ENCODE measurements at regions not wholly inside any gene's neighbourhood (a gene's known extent, or its start where the extent isn't known, plus 50 kb on each side); places are given as distances from the start of the nearest gene placed in this dataset.

DNA sequence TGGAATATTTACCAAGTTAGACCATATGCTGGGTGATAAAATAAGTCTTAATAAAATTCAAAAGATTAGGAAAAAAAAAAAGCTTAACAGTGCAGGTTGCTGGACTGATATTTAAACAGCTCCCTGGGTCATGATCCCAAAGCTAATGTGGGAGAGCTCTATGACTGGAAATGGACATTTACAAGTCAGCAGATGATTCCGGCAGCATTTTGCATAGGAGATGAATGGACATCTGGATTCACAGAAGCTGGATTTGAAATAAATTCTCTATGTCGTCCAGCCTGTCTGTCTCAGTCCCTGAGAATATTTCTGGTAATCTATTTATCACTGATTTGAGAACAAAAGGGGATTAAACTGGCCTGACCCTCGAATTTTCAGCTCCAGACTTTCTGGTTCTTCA is 52.3 kb upstream of the KLHL25 start:
- no peak for FAIRE-seq

GRCh38 chr15:85849946-85850345 is 55.2 kb upstream of the KLHL25 start:
- no peak for FAIRE-seq

GRCh38 chr15:85852969-85853368 is 58.2 kb upstream of the KLHL25 start:
- FAIRE-seq, result no peak

- FAIRE-seq, result peak; percentile 43
Observed at GRCh38 chr15:85854345-85855097, 59.8 kb upstream of the KLHL25 start.

DNA sequence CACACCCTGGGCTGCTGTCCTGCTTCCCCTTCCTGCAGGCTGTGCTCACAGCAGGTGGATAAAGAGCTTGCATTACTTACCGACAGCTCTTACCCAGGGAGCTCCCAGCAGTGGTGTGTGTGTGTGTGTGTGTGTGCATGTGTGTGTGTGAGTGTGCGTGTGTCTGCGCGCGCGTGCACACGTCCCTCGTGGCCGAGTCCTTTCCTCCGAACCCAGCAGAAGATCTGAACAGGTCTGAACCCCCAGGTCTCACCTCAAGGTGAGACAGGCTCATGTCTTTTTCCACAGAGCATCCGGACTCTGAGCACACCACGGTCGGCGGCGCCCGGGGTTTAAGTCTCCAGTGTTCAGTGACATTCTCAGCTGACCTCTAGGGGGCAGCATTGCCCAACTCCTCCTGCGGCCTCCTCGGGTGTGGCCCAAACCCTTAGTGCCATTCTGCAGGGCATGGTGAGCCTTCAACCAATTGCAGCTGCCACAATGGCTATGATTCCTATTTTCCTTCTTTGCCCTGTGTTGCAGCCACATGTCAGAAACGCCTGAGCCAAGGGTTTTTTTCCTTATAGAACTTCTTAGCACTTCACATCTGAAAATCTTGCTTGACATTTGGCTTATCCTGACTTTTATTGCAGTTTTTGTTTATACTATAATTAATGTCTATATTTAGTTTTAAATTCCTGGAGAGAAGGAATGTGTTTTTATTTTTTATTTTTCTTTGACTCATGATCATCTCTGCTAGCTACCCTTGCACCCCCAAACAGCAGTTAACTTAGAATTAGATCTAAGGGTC is 64.1 kb upstream of the KLHL25 start:
- FAIRE-seq, result no peak

GRCh38 chr15:85859671-85860070 is 64.9 kb upstream of the KLHL25 start:
- no peak for FAIRE-seq

GRCh38 chr15:85860394-85861161 is 65.9 kb upstream of the KLHL25 start:
- FAIRE-seq, result no peak

- FAIRE-seq, result no peak
Observed at GRCh38 chr15:85865070-85865684, 70.5 kb upstream of the KLHL25 start.

DNA sequence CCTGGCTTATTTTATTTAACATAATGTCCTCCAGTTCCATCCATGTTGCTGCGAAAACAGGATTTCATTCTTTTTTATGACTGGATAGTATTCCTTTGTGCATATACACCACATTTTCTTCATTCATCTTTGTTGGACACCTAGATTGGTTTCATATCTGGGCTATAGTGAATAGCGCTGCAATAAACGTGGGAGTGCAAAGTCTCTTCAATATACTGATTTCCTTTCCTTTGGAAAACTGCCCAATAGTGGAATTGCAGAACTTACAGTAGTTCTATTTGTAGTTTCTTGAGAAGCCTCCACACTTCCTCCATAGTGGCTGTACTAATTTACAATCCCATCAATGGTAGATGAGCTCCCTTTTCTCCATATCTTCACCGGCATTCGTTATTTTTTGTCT is 72.5 kb upstream of the KLHL25 start:
- no peak for FAIRE-seq

- FAIRE-seq, result no peak
Observed at GRCh38 chr15:85869124-85869523, 74.4 kb upstream of the KLHL25 start.

GRCh38 chr15:85870216-85871014 is 75.7 kb upstream of the KLHL25 start:
- FAIRE-seq, result no peak

DNA sequence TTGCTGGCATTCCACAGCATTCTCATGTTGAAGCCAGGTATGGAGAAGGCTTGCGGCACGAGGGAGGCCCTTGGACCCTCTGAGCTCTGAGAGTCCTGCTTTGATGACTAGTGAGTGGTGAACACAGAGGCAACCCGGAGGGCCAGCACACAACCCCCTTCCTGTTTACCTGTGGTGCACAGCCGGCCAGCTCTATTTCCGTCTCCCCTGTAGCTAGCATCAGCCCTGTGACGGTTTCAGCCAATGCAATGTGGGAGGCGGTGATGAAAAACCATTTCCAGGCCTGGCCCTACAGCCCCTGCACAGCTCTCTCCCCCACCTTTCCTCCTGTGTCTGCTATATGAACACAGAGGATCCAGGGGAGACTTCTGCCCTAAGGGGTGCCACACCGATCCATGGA is 76.8 kb upstream of the KLHL25 start:
- no peak for FAIRE-seq

DNA sequence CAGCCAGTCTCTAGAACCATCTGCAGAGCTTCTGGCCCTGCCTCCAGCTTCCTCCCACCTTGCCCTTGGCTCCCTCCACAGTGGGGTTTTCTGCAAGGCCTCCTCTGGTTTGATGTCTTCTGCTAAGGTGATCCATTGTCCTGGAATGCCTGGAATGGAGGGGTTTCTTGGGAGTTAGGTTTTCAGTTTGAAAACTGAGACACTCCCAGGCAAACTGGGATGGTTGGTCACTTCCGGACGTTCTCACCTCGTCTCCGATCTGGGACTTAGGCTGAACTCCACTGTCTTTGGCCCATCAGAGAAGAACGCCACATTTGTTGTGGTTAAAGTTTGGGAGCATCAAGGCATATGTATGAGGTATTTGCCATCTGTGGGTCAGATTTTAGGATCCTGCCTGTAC is 77.4 kb upstream of the KLHL25 start:
- no peak for FAIRE-seq

GRCh38 chr15:85874236-85874635 is 79.5 kb upstream of the KLHL25 start:
- FAIRE-seq, result no peak

DNA sequence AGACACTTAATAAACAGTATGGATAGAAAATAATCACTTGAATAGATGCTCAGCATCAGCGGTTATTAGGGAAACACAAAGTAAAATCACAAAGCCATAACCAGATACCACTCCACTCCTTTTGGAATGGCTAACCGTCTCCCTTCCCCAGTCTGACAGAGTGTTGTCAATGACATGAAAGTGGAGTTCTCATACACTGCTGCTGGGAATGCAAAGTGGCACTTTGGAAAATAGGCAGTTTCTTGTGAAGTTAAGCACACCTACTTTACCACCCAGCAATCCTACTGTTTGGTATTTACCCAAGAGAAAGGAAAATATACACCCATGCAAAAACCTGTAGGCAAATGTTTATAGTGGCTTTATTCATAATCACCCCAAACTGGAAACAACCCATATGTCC is 81.0 kb upstream of the KLHL25 start:
- no peak for FAIRE-seq

DNA sequence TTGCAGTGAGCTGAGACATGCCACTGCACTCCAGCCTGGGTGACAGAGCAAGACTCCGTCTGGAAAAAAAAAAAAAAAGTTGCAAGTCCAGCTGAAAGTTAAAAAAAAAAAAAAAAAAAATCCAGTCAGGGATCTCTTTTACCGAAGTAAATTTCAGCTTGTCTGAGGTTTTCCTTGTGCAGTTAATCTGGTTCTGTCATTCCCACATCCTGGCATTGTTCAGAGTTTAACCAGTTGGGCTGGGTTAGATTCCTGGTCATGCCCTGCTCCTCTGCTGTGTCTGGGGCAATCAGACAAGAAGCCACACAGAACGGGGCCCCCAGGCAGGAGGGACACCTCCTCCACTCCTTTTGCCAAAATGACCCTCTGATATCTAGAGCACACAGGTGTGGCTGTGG is 84.1 kb upstream of the KLHL25 start:
- no peak for FAIRE-seq

DNA sequence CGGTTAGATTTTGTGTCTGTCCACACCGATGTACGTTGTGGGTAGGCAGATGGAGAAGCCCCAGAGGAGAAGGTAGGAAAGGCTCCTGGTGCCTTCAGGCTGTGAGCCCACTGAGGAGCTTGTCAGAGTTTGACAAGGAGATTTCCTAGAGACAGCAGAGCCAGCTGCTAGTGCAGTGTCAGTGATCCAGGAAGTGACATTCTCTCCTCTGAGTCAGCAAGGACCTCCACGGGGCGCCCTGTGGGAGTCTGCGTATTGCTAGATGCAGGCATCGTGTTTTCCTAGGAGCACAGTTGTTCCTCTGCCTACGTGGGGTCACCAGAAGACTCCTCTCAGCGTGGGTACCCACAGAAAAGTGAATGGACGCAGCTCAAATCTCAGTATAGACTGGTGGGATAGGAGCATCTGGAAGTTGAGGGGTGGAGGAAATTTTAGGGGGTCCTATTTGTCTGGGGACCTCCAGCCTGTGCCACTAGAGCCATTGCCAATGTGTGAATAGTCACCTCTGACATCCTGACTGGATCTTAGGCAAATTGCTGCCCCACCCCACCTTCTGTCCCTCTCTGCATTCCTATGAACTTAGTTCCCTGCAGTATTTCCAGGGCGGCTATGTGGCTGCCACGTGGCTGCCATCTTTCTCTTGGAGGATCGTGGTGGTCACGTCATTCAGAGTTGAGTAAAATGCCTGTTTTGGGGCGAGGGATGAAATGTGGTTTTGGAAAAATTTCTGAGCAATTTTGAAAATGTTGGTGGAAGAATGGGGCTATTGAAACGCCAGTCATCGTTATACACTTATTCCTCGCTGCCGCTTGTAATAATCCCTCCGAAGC is 84.8 kb upstream of the KLHL25 start:
- no peak for FAIRE-seq

DNA sequence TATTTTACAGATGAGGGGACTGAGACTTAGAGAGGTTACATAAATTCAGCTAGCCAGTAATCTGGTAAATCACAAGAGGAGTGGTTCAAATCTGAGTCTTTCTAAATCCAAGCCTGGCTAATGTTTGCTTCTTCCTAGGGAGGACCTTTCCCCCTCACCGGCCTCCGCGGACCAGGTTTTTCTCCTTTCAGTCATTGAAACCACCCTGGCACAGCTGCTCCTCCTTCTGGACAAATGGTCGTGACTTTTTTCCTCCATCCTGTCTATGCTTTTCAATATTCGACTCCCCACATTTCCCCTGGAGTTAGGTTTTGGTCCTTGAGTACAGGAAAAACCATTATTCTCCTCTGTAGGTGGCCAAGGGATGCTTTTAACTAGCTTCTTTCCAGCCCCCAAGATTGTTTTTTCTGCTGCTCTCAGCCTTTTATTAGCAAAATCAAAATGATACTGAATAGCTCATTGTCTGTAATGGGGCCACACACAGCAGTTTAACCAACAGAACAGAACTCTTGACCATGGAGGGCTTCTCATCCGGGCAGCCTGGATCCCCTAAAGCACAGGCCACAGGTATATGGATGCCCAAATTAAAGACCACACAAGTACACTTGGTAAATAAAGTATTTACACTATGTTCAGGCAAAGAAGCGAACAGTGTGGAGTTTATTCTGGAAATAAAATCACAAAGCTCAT is 85.9 kb upstream of the KLHL25 start:
- no peak for FAIRE-seq

DNA sequence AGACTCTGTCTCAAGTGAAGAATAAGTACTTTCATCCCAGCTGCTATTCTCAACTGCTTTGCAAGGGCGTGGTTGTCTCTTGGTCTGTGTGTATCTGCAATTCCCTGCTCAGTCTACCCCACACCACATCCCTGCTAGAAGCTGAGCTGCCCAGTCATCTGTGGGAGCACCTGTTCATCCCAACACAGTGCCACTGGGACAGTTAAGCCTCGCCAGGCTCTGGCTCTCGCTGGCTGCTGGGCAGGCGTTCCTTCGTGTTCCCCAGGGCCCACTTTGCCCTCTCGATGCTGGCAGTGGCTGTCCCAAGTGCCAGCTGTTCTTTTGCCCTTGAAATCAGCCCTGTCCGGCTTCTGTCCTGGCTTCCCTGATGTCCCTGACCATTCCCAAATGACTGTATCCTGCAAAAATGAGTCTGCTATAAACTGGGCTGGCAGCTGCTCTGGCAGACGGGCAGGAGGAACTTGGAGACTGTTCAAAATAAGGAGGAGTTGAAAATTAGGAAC is 91.6 kb upstream of the KLHL25 start:
- FAIRE-seq, result no peak

DNA sequence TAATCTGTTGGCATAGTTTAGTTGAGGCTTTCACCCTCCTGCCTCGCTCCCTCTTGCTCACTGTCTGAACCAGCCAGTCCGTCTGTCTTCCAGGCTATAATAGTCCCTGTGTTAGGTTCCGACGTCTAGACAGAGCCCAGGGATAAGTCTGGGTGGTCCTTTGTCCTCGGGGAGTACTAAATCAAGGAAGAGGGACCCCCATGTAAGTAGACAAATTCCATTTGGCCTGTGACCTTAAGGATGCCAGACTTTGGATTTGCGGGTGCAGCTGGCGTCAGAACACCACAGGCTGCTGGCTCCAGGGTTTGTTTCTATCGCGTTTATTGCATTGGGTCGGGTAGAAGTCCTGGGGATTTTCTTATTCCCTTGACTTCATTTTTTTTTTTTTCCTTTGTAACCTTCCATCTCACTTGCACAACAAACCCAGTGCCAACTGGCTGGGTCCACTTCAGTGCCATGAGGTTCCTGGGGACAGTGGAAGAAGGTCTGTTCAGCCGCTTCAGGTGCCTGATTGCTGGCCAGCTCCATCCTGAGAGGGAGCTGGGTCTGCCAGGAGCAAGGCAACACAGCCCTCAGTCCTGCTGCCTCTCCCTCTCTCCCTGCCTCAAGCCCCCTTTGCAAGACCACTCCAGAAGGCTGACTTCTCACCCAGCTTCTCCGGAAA is 95.4 kb upstream of the KLHL25 start:
- no peak for FAIRE-seq
